GM23338 (cell line): ENCODE measurements at regions not wholly inside any gene's neighbourhood (a gene's known extent, or its start where the extent isn't known, plus 50 kb on each side); places are given as distances from the start of the nearest gene placed in this dataset.

ENCODE experiments used
- ATAC-seq: fragments of 200-7000 bp; cut with Tn5 transposase; 3 replicates; pipeline ENCODE4 v1.9.1; 2020
- DNase-seq: peaks from one replicate; pipeline ENCODE4 v3.0.0-alpha.2; 2015; ENCODE audit warnings: low spot score
- H2AFZ ChIP-seq: fragments of 200-600 bp; sonication (generic); 2 replicates; pipeline ENCODE4 v1.8.0; 2016; ENCODE audit warnings: antibody characterized with exemption, mild to moderate bottlenecking, moderate library complexity
- H3F3A ChIP-seq: fragments of 200-600 bp; sonication (generic); replicated peaks from 2 replicates; pipeline ENCODE4 v1.8.0; 2017; ENCODE audit warnings: antibody characterized with exemption, mixed run types, low read depth
- H3K27ac ChIP-seq: fragments of 200-600 bp; sonication (generic); 2 replicates; pipeline ENCODE4 v1.6.1; 2016; ENCODE audit warnings: low read depth
- H3K27me3 ChIP-seq: fragments of 200-600 bp; sonication (generic); 2 replicates; pipeline ENCODE4 v1.8.0; 2016; ENCODE audit warnings: mild to moderate bottlenecking, mixed run types, moderate library complexity; ENCODE audit not compliant: insufficient read depth
- H3K36me3 ChIP-seq: fragments of 200-600 bp; sonication (generic); 2 replicates; pipeline ENCODE4 v1.8.0; 2016; ENCODE audit warnings: mild to moderate bottlenecking; ENCODE audit not compliant: insufficient read depth
- H3K4me1 ChIP-seq: fragments of 200-600 bp; sonication (generic); 2 replicates; pipeline ENCODE4 v1.8.0; 2016; ENCODE audit warnings: mild to moderate bottlenecking, moderate library complexity; ENCODE audit not compliant: insufficient read depth
- H3K4me2 ChIP-seq: fragments of 200-600 bp; sonication (generic); 2 replicates; pipeline ENCODE4 v1.7.1; 2017; ENCODE audit warnings: mixed run types
- H3K4me3 ChIP-seq: fragments of 200-600 bp; sonication (generic); 2 replicates; pipeline ENCODE4 v1.6.1; 2016; ENCODE audit warnings: mixed run types
- H3K79me2 ChIP-seq: fragments of 200-600 bp; sonication (generic); replicated peaks from 2 replicates; pipeline ENCODE4 v1.8.0; 2017; ENCODE audit warnings: mild to moderate bottlenecking; ENCODE audit not compliant: insufficient read depth
- H3K9me2 ChIP-seq: fragments of 200-600 bp; sonication (generic); 2 replicates; pipeline ENCODE4 v1.8.0; 2017; ENCODE audit not compliant: insufficient read depth
- H4K20me1 ChIP-seq: fragments of 200-600 bp; sonication (generic); replicated peaks from 2 replicates; pipeline ENCODE4 v1.8.0; 2017; ENCODE audit warnings: mild to moderate bottlenecking; ENCODE audit not compliant: insufficient read depth
- H3K27ac Mint-ChIP-seq: 2 replicates; pipeline ENCODE4 v1.8.0; 2020; ENCODE audit warnings: inconsistent platforms, mild to moderate bottlenecking, moderate library complexity, mixed read lengths
- H3K27me3 Mint-ChIP-seq: 3 replicates; pipeline ENCODE4 v1.8.0; 2022; ENCODE audit warnings: low read depth, mild to moderate bottlenecking, moderate library complexity, mixed read lengths, inconsistent platforms; ENCODE audit not compliant: insufficient read depth, poor library complexity
- H3K36me3 Mint-ChIP-seq: 3 replicates; pipeline ENCODE4 v1.8.0; 2021; ENCODE audit warnings: low read depth, mild to moderate bottlenecking, inconsistent platforms, moderate library complexity, mixed read lengths
- H3K4me1 Mint-ChIP-seq: 3 replicates; pipeline ENCODE4 v1.8.0; 2020; ENCODE audit warnings: mild to moderate bottlenecking, inconsistent platforms, mixed read lengths
- H3K4me3 Mint-ChIP-seq: 3 replicates; pipeline ENCODE4 v1.8.0; 2021; ENCODE audit warnings: moderate library complexity, mild to moderate bottlenecking, inconsistent platforms, mixed read lengths
- H3K9me3 Mint-ChIP-seq: 3 replicates; pipeline ENCODE4 v1.8.0; 2020; ENCODE audit warnings: moderate library complexity, mild to moderate bottlenecking, inconsistent platforms, mixed read lengths
- CREB1 ChIP-seq: fragments of 250-450 bp; sonication (Bioruptor Pico); IDR thresholded peaks from 2 replicates; pipeline ENCODE4 v1.5.0; 2020; ENCODE audit warnings: low read depth, mild to moderate bottlenecking, moderate library complexity
- ETS1 ChIP-seq: IDR thresholded peaks from 2 replicates; pipeline ENCODE4 v1.6.1; 2016; ENCODE audit warnings: antibody characterized with exemption
- EZH2 ChIP-seq: fragments of 200-600 bp; sonication (generic); IDR thresholded peaks from one replicate; pipeline ENCODE4 v1.8.0; 2017; ENCODE audit warnings: antibody characterized with exemption, mild to moderate bottlenecking, low read depth; ENCODE audit not compliant: unreplicated experiment
- EZH2phosphoT487 ChIP-seq: fragments of 200-600 bp; sonication (generic); IDR thresholded peaks from one replicate; pipeline ENCODE4 v1.8.1; 2018; ENCODE audit warnings: antibody characterized with exemption; ENCODE audit not compliant: unreplicated experiment
- JUNB ChIP-seq: IDR thresholded peaks from one replicate; pipeline ENCODE4 v1.6.1; 2016; ENCODE audit warnings: antibody characterized with exemption; ENCODE audit not compliant: unreplicated experiment
- NANOG ChIP-seq: IDR thresholded peaks from 2 replicates; pipeline ENCODE4 v1.6.1; 2016; ENCODE audit warnings: antibody characterized with exemption, borderline replicate concordance
- POLR2AphosphoS5 ChIP-seq: IDR thresholded peaks from 2 replicates; pipeline ENCODE4 v1.6.1; 2016; ENCODE audit warnings: antibody characterized with exemption, low read depth
- REST ChIP-seq: IDR thresholded peaks from one replicate; pipeline ENCODE4 v1.6.1; 2018; ENCODE audit warnings: antibody characterized with exemption; ENCODE audit not compliant: unreplicated experiment
- STAT1 ChIP-seq: IDR thresholded peaks from one replicate; pipeline ENCODE4 v1.6.1; 2016; ENCODE audit warnings: antibody characterized with exemption; ENCODE audit not compliant: unreplicated experiment
- ZNF114 ChIP-seq: fragments of 250-450 bp; sonication (Bioruptor Pico); IDR thresholded peaks from 2 replicates; pipeline ENCODE4 v1.5.0; 2020; ENCODE audit warnings: mild to moderate bottlenecking, moderate library complexity
- ZNF331 ChIP-seq: fragments of 250-450 bp; sonication (Bioruptor Pico); IDR thresholded peaks from 2 replicates; pipeline ENCODE4 v1.5.0; 2020; ENCODE audit warnings: low read depth, mild to moderate bottlenecking, moderate library complexity
- TF ChIP-seq, protein P1 (sequence below), 2 experiments: fragments of 200-600 bp in 1 of 2; sonication (generic) in 1 of 2; conservative IDR thresholded peaks; 2 replicates each; pipeline versions ENCODE4 v1.5.1 to v1.6.1; 2016 to 2017; ENCODE audit warnings: antibody characterized with exemption in 2 of 2, low read depth in 2 of 2, mild to moderate bottlenecking in 2 of 2, moderate library complexity in 1 of 2
- TF ChIP-seq, protein P2 (sequence below): fragments of 250-450 bp; sonication (Bioruptor Pico); IDR thresholded peaks from 2 replicates; pipeline ENCODE4 v1.5.0; 2020; ENCODE audit warnings: mild to moderate bottlenecking, moderate library complexity

GRCh38 chr9:23611869-23612268, 214.2 kb downstream of the ELAVL2 start:
- Histone ChIP-seq H3K4me2 (no peak overlapping the region), H2AFZ (no peak overlapping the region), H3K36me3 (no peaks in the 10 kb centered on the region), H3K79me2 (no peaks in the 10 kb centered on the region), H4K20me1 (peaks cover 4% of the 10 kb centered on the region; the same call in 1 of the 2 replicates), H3K4me3 (no peak overlapping the region), H3F3A (no peaks in the 10 kb centered on the region), H3K4me1 (no peaks in the 10 kb centered on the region), H3K27me3 (no peaks in the 10 kb centered on the region), H3K9me2 (no peaks in the 10 kb centered on the region), H3K27ac (no peak overlapping the region)
- TF ChIP-seq STAT1 (no peak), NANOG (no peak), JUNB (no peak), REST (no peak), EZH2 (no peak), ZNF331 (CRISPR knock-in tag) (no peak), POLR2AphosphoS5 (no peak), ETS1 (no peak), EZH2phosphoT487 (no peak), CREB1 (CRISPR knock-in tag) (no peak), ZNF114 (no peak)
- TF ChIP-seq, protein P1, sequence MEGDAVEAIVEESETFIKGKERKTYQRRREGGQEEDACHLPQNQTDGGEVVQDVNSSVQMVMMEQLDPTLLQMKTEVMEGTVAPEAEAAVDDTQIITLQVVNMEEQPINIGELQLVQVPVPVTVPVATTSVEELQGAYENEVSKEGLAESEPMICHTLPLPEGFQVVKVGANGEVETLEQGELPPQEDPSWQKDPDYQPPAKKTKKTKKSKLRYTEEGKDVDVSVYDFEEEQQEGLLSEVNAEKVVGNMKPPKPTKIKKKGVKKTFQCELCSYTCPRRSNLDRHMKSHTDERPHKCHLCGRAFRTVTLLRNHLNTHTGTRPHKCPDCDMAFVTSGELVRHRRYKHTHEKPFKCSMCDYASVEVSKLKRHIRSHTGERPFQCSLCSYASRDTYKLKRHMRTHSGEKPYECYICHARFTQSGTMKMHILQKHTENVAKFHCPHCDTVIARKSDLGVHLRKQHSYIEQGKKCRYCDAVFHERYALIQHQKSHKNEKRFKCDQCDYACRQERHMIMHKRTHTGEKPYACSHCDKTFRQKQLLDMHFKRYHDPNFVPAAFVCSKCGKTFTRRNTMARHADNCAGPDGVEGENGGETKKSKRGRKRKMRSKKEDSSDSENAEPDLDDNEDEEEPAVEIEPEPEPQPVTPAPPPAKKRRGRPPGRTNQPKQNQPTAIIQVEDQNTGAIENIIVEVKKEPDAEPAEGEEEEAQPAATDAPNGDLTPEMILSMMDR (conservative IDR thresholded peaks at IDR 0.05; ENCODE audit: low read depth in 2 of 2) = no peak
- TF ChIP-seq, protein P2, sequence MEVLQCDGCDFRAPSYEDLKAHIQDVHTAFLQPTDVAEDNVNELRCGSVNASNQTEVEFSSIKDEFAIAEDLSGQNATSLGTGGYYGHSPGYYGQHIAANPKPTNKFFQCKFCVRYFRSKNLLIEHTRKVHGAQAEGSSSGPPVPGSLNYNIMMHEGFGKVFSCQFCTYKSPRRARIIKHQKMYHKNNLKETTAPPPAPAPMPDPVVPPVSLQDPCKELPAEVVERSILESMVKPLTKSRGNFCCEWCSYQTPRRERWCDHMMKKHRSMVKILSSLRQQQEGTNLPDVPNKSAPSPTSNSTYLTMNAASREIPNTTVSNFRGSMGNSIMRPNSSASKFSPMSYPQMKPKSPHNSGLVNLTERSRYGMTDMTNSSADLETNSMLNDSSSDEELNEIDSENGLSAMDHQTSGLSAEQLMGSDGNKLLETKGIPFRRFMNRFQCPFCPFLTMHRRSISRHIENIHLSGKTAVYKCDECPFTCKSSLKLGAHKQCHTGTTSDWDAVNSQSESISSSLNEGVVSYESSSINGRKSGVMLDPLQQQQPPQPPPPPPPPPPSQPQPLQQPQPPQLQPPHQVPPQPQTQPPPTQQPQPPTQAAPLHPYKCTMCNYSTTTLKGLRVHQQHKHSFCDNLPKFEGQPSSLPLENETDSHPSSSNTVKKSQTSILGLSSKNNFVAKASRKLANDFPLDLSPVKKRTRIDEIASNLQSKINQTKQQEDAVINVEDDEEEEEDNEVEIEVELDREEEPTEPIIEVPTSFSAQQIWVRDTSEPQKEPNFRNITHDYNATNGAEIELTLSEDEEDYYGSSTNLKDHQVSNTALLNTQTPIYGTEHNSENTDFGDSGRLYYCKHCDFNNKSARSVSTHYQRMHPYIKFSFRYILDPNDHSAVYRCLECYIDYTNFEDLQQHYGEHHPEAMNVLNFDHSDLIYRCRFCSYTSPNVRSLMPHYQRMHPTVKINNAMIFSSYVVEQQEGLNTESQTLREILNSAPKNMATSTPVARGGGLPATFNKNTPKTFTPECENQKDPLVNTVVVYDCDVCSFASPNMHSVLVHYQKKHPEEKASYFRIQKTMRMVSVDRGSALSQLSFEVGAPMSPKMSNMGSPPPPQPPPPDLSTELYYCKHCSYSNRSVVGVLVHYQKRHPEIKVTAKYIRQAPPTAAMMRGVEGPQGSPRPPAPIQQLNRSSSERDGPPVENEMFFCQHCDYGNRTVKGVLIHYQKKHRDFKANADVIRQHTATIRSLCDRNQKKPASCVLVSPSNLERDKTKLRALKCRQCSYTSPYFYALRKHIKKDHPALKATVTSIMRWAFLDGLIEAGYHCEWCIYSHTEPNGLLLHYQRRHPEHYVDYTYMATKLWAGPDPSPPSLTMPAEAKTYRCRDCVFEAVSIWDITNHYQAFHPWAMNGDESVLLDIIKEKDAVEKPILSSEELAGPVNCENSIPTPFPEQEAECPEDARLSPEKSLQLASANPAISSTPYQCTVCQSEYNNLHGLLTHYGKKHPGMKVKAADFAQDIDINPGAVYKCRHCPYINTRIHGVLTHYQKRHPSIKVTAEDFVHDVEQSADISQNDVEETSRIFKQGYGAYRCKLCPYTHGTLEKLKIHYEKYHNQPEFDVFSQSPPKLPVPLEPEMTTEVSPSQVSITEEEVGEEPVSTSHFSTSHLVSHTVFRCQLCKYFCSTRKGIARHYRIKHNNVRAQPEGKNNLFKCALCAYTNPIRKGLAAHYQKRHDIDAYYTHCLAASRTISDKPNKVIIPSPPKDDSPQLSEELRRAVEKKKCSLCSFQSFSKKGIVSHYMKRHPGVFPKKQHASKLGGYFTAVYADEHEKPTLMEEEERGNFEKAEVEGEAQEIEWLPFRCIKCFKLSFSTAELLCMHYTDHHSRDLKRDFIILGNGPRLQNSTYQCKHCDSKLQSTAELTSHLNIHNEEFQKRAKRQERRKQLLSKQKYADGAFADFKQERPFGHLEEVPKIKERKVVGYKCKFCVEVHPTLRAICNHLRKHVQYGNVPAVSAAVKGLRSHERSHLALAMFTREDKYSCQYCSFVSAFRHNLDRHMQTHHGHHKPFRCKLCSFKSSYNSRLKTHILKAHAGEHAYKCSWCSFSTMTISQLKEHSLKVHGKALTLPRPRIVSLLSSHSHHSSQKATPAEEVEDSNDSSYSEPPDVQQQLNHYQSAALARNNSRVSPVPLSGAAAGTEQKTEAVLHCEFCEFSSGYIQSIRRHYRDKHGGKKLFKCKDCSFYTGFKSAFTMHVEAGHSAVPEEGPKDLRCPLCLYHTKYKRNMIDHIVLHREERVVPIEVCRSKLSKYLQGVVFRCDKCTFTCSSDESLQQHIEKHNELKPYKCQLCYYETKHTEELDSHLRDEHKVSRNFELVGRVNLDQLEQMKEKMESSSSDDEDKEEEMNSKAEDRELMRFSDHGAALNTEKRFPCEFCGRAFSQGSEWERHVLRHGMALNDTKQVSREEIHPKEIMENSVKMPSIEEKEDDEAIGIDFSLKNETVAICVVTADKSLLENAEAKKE (CRISPR knock-in tag) = no peak
- Mint-ChIP-seq H3K4me1 (peaks cover 2% of the 10 kb centered on the region; the same call in 1 of the 3 replicates), H3K27me3 (peaks cover 2% of the 10 kb centered on the region), H3K9me3 (no peaks in the 10 kb centered on the region), H3K27ac (no peak overlapping the region), H3K4me3 (no peak overlapping the region), H3K36me3 (peaks cover 34% of the 10 kb centered on the region)
- ATAC-seq (no peak), DNase-seq (no peak)
